GM21515 (cell line): ENCODE measurements at regions not wholly inside any gene's neighbourhood (a gene's known extent, or its start where the extent isn't known, plus 50 kb on each side); places are given as distances from the start of the nearest gene placed in this dataset.

Experiments
- ATAC-seq: cut with Tn5 transposase; IDR thresholded peaks from one replicate; pipeline ENCODE4 v1.9.1; 2021; ENCODE audit not compliant: unreplicated experiment

GRCh38 chr3:22106213-22106896 lies 355.3 kb upstream of the ZNF385D start:
- ATAC-seq: no peak

DNA sequence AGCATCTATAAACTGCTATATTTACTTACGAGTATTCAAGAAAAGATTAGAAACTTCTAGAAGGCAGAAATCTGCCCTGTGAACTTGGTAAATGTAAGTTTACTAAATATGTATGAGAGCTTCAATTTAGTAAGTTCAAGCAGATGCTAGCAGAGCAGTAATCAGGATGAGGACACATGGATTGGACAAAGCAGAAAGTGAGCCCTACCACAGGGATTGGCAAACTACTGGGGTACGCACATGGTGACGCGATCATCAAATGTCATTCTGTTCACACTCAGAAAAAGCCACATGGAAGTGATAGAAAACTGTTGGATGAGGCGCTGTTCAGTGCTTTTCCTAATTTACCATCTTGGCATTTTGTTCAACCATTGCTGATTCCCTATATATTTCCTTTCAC lies 360.2 kb upstream of the ZNF385D start:
- ATAC-seq: no peak

DNA sequence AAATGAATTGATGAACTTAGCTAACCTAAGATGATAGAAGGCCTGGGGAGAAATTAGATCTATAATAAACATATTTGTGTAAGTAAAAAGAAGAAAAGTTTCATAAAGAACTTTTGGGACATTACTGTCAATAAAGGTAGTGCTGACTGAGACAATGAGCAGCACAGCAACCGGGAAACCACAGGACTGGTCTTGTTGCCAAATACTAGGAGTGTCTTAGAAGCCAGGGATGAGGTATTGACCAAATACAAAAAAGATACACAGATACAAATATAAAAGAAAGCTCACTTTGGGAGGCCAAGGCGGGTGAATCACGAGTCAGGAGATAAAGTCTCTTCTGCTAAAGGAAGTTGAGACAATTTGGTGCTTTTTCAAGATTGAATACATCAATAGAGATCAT lies 362.4 kb upstream of the ZNF385D start:
- ATAC-seq: no peak

GRCh38 chr3:22115581-22115980 lies 364.6 kb upstream of the ZNF385D start:
- no peak for ATAC-seq

DNA sequence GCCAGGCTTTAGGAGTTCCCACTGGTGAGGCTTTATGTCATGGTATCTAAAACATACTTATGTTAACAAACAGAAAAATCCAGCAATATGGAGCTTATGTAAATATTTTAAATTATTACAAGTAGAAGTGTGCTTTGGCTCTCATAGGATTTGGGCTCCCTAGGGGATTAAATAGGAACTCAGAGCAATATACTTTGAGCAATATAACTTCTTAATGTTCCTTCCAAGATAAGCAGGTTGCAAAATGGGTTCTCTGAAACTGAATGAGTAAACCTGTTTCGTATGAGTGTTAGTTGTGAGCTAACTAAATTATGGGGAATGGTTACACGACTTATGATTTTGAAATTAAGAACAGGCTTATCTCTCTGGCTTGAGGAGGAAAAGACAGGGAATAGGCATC lies 366.1 kb upstream of the ZNF385D start:
- ATAC-seq: no peak

DNA sequence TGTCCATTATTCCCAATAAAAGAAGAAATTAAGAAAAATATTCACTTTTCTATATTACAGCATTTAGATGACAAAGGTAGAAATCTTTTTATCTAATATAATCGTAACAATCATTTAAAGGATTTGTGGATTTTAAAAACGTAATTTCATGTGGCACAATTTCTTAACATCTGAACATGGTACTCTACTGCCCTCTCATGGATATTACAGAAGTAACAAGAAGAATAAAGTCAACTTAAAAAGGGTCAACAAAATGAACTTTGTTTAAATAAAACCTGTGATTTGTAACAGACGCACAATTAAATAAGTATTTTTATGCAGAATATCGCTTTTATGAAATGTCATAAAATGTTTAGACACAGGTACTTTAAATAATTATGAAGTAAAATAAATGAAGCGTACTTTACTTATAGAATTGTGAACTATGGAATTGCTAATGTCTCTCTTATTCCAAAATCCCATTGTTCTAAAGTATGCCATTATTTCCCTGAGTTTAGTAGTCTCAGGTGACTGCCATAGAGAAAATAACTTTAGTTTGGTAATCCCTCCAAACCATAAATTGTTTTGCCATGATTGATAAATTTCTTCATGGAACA lies 366.8 kb upstream of the ZNF385D start:
- ATAC-seq: no peak

GRCh38 chr3:22118542-22118941 lies 367.5 kb upstream of the ZNF385D start:
- no peak for ATAC-seq

GRCh38 chr3:22121068-22121701 lies 370.2 kb upstream of the ZNF385D start:
- ATAC-seq: peak; percentile 55

- ATAC-seq: peak; percentile 62
These were observed 371.6 kb upstream of the ZNF385D start for GRCh38 chr3:22122567-22122966.

DNA sequence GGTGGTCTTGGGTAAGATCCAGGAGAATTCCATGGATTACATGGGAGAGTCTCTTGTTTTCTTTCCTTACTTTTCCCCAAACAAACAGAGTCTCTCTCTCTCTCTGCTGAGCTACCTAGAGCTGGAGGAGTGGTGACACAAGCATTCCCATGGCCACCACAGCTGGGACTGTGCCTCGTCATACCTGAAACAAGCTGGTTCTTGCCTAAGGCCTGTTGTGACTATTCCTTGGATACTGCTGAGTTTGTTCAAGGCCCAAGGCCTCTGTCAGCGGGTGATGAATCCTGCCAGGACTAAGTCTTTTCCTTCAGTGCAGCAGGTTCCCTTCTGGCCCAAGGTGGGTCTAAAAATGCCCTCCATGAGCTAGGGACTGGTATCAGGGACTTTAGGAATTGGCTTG lies 378.1 kb upstream of the ZNF385D start:
- no peak for ATAC-seq

DNA sequence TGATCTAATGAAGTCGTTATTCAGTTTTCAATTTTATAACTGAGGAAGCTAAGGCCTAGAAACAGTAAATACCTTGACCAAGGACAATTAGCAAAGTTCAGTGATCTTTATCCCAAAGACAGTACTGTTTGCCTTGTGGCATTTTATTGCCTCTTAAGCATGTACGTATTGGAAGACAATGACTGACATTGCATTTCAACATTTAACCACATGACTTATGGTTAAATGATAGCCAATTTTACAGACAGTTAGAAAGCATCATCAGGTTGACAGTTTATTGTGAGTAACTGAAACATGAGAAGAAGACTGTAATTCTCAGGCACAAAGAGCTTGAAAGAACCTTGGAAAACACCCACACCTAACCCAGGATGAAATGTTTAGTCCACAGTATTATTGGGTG lies 390.8 kb upstream of the ZNF385D start:
- ATAC-seq: no peak

- no peak for ATAC-seq
These were observed 396.2 kb upstream of the ZNF385D start for GRCh38 chr3:22147161-22147560.

DNA sequence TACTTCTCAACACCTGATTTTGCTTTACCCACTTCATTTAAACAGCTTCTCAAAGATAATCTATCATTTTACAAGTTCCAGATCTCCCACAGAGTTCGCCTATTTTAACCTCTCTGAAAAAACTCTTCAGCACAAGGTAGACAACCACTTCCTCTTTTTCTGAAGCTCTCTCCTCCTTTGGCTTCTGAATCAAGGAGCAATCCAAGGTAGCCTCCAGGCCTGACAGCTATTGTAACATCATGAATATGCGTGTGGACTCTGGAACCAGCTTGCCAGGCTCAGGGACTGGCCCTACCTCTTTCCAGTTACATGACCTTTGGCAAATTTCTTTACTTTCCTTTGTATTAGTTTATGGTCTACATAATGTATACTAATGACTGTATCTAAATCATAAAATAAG lies 405.9 kb upstream of the ZNF385D start:
- ATAC-seq: no peak

DNA sequence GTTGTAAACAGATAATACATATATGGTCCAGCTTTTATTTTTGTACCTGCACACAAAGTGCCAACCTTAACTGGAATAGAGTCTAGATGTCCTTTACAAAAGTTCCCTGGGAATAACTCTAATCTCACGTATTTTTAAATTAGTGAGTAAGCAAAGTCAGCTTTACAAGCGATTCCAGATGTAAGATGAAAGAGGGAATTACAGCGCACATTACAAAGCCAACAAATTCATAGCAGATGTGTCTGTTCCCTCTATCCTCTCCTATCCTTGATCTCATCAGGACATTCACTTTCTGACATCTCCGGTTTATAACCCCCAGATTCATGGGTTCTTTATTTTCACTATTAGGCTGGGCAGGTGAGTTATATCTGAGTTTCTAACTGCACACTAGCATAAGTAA lies 406.8 kb upstream of the ZNF385D start:
- ATAC-seq: no peak

- ATAC-seq: no peak
These were observed 408.1 kb upstream of the ZNF385D start for GRCh38 chr3:22159004-22159695.

GRCh38 chr3:22161315-22161714 lies 410.3 kb upstream of the ZNF385D start:
- no peak for ATAC-seq

DNA sequence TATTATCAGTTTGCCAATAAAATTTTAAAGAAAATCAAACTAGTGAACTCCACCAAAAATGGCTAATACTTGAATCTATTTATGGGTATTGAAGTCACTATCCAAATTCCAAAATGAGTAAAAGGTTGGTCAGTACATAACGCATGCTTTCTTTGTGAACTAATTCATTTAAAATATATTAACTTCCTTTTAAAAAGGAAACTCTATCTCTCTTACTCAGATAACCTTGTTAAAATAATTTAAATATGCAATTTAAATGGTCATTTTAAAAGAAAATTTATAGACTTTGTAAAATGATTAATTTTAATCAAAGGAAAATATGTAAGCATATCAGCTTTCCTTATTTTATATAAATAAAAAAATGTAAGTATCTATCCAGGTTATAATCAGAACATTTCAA lies 419.4 kb upstream of the ZNF385D start:
- ATAC-seq: no peak

- ATAC-seq: no peak
These were observed 422.0 kb upstream of the ZNF385D start for GRCh38 chr3:22172964-22173363.

GRCh38 chr3:22175947-22176346 lies 424.9 kb upstream of the ZNF385D start:
- no peak for ATAC-seq

- no peak for ATAC-seq
These were observed 425.9 kb upstream of the ZNF385D start for GRCh38 chr3:22176911-22177310.

- ATAC-seq: no peak
These were observed 438.6 kb upstream of the ZNF385D start for GRCh38 chr3:22189616-22190015.

DNA sequence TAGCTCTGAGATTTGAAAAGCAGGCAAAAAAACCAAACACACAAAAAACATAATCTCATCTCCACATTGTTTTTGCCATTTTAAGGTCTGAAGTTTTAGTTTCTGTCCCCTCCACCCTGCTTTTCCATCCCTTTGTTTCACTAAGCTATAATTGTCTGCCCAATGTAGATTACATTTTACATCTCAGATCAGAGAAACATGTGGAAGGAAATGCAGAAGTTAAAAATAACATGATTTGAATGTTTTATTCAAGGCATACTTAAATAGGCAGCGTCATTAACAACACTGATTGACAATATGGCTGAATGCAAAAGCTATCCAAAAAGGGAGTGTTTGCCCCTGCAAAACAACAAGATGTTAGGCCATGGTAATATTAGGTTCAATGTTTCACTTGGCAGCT lies 448.1 kb upstream of the ZNF385D start:
- ATAC-seq: no peak
